Mucosa of stomach (tissue), 1 donor: ENCODE measurements at regions not wholly inside any gene's neighbourhood (a gene's known extent, or its start where the extent isn't known, plus 50 kb on each side); places are given as distances from the start of the nearest gene placed in this dataset.

Source experiments
- H3K27me3 ChIP-seq: one replicate; pipeline ENCODE4 v1.7.0; 2013; ENCODE audit warnings: mild to moderate bottlenecking, low read length; ENCODE audit not compliant: control insufficient read depth, insufficient read depth
- H3K36me3 ChIP-seq: one replicate; pipeline ENCODE4 v1.7.0; 2013; ENCODE audit warnings: low read length; ENCODE audit not compliant: control insufficient read depth, insufficient read depth
- H3K4me1 ChIP-seq: one replicate; pipeline ENCODE4 v1.7.0; 2013; ENCODE audit warnings: mild to moderate bottlenecking, low read length; ENCODE audit not compliant: control insufficient read depth, insufficient read depth
- H3K4me3 ChIP-seq: one replicate; pipeline ENCODE4 v1.7.0; 2013; ENCODE audit warnings: low read length
- H3K9ac ChIP-seq: one replicate; pipeline ENCODE4 v1.7.0; 2013; ENCODE audit warnings: mild to moderate bottlenecking, low read length, moderate library complexity
- H3K9me3 ChIP-seq: one replicate; pipeline ENCODE4 v1.7.0; 2013; ENCODE audit warnings: mild to moderate bottlenecking, low read length, moderate library complexity; ENCODE audit not compliant: control insufficient read depth
- donor health status: Pancreatic carcinoma.

- Histone ChIP-seq H3K4me1 (peaks cover 29% of the 10 kb centered on the region), H3K27me3 (no peaks in the 10 kb centered on the region), H3K36me3 (no peaks in the 10 kb centered on the region), H3K9me3 (no peaks in the 10 kb centered on the region), H3K4me3 (no peak overlapping the region), H3K9ac (no peak overlapping the region)
Measured at GRCh38 chr14:37939442-37940028, 268.2 kb upstream of the SSTR1 start.

GRCh38 chr14:37945959-37946358, 261.7 kb upstream of the SSTR1 start:
- no peak overlapping the region for H3K4me3 ChIP-seq
- peaks cover 25% of the 10 kb centered on the region for H3K4me1 ChIP-seq
- H3K27me3 ChIP-seq: no peaks in the 10 kb centered on the region
- H3K36me3 ChIP-seq: no peaks in the 10 kb centered on the region
- peaks cover 9% of the 10 kb centered on the region for H3K9me3 ChIP-seq
- no peak overlapping the region for H3K9ac ChIP-seq

GRCh38 chr14:37946819-37947218, 260.9 kb upstream of the SSTR1 start:
- Histone ChIP-seq H3K4me1 (peaks cover 23% of the 10 kb centered on the region), H3K36me3 (no peaks in the 10 kb centered on the region), H3K27me3 (no peaks in the 10 kb centered on the region), H3K9ac (no peak overlapping the region), H3K4me3 (no peak overlapping the region), H3K9me3 (peaks cover 9% of the 10 kb centered on the region)

GRCh38 chr14:37948266-37948665, 259.4 kb upstream of the SSTR1 start:
- Histone ChIP-seq H3K9me3 (peaks cover 9% of the 10 kb centered on the region), H3K27me3 (no peaks in the 10 kb centered on the region)

GRCh38 chr14:37968664-37969240, 239.0 kb upstream of the SSTR1 start:
- Histone ChIP-seq H3K9ac (no peak overlapping the region), H3K9me3 (no peaks in the 10 kb centered on the region), H3K27me3 (no peaks in the 10 kb centered on the region), H3K4me1 (peaks cover 42% of the 10 kb centered on the region), H3K36me3 (no peaks in the 10 kb centered on the region), H3K4me3 (no peak overlapping the region)

More at GRCh38 chr14:37948266-37948665, 259.4 kb upstream of the SSTR1 start:
- Histone ChIP-seq H3K36me3 (no peaks in the 10 kb centered on the region), H3K4me1 (peaks cover 8% of the 10 kb centered on the region), H3K9ac (no peak overlapping the region), H3K4me3 (no peak overlapping the region)

- H3K4me1 ChIP-seq: peaks cover 48% of the 10 kb centered on the region
- no peaks in the 10 kb centered on the region for H3K27me3 ChIP-seq
- H3K4me3 ChIP-seq: no peak overlapping the region
- no peaks in the 10 kb centered on the region for H3K9me3 ChIP-seq
- no peak overlapping the region for H3K9ac ChIP-seq
- H3K36me3 ChIP-seq: no peaks in the 10 kb centered on the region
Measured at GRCh38 chr14:37969511-37969979, 238.2 kb upstream of the SSTR1 start.

GRCh38 chr14:37970696-37971095, 237.0 kb upstream of the SSTR1 start:
- Histone ChIP-seq H3K9ac (no peak overlapping the region), H3K36me3 (no peaks in the 10 kb centered on the region), H3K4me1 (peaks cover 52% of the 10 kb centered on the region), H3K9me3 (no peaks in the 10 kb centered on the region), H3K4me3 (no peak overlapping the region), H3K27me3 (no peaks in the 10 kb centered on the region)

- H3K9me3 ChIP-seq: no peaks in the 10 kb centered on the region
- no peak overlapping the region for H3K9ac ChIP-seq
- no peak overlapping the region for H3K4me3 ChIP-seq
- H3K27me3 ChIP-seq: no peaks in the 10 kb centered on the region
- peaks cover 50% of the 10 kb centered on the region for H3K4me1 ChIP-seq
- H3K36me3 ChIP-seq: no peaks in the 10 kb centered on the region
Measured at GRCh38 chr14:37972941-37973887, 234.5 kb upstream of the SSTR1 start.

GRCh38 chr14:37974421-37974820, 233.3 kb upstream of the SSTR1 start:
- H3K9ac ChIP-seq: no peak overlapping the region
- H3K27me3 ChIP-seq: no peaks in the 10 kb centered on the region
- no peaks in the 10 kb centered on the region for H3K9me3 ChIP-seq
- H3K4me3 ChIP-seq: no peak overlapping the region
- H3K4me1 ChIP-seq: peaks cover 42% of the 10 kb centered on the region
- H3K36me3 ChIP-seq: no peaks in the 10 kb centered on the region

GRCh38 chr14:37977481-37977880, 230.2 kb upstream of the SSTR1 start:
- peaks cover 21% of the 10 kb centered on the region for H3K4me1 ChIP-seq
- H3K36me3 ChIP-seq: no peaks in the 10 kb centered on the region
- no peak overlapping the region for H3K9ac ChIP-seq
- no peaks in the 10 kb centered on the region for H3K9me3 ChIP-seq
- H3K4me3 ChIP-seq: no peak overlapping the region
- H3K27me3 ChIP-seq: no peaks in the 10 kb centered on the region

- Histone ChIP-seq H3K9ac (no peak overlapping the region), H3K4me3 (no peak overlapping the region), H3K4me1 (no peaks in the 10 kb centered on the region), H3K36me3 (no peaks in the 10 kb centered on the region), H3K9me3 (no peaks in the 10 kb centered on the region), H3K27me3 (no peaks in the 10 kb centered on the region)
Measured at GRCh38 chr14:37985826-37986470, 221.8 kb upstream of the SSTR1 start.

- Histone ChIP-seq H3K4me1 (no peaks in the 10 kb centered on the region), H3K27me3 (no peaks in the 10 kb centered on the region), H3K4me3 (no peak overlapping the region), H3K36me3 (no peaks in the 10 kb centered on the region), H3K9ac (no peak overlapping the region), H3K9me3 (no peaks in the 10 kb centered on the region)
Measured at GRCh38 chr14:37988472-37988871, 219.2 kb upstream of the SSTR1 start.
